MM.1S (cell line): ENCODE measurements at regions not wholly inside any gene's neighbourhood (a gene's known extent, or its start where the extent isn't known, plus 50 kb on each side); places are given as distances from the start of the nearest gene placed in this dataset.

Experiments used
- DNase-seq: peaks from one replicate; pipeline ENCODE4 v3.0.0-alpha.2; 2015
- H2AFZ ChIP-seq: fragments of 300-600 bp; sonication (generic); 2 replicates; pipeline ENCODE4 v1.6.0; 2016; ENCODE audit warnings: antibody characterized with exemption, low read length
- H3F3A ChIP-seq: fragments of 300-600 bp; sonication (generic); 2 replicates; pipeline ENCODE4 v1.6.1; 2016; ENCODE audit warnings: mild to moderate bottlenecking, antibody characterized with exemption, low read length, moderate library complexity, mixed read lengths; ENCODE audit not compliant: insufficient read depth
- H3K27ac ChIP-seq: fragments of 300-600 bp; sonication (generic); 2 replicates; pipeline ENCODE4 v1.5.1; 2016; ENCODE audit warnings: mild to moderate bottlenecking, low read length
- H3K27me3 ChIP-seq: fragments of 300-600 bp; sonication (generic); replicated peaks from 2 replicates; pipeline ENCODE4 v1.6.0; 2016; ENCODE audit warnings: low read length; ENCODE audit not compliant: insufficient read depth
- H3K36me3 ChIP-seq: fragments of 300-600 bp; sonication (generic); replicated peaks from 2 replicates; pipeline ENCODE4 v1.6.1; 2016; ENCODE audit warnings: mild to moderate bottlenecking, low read length, mixed read lengths; ENCODE audit not compliant: insufficient read depth
- H3K4me1 ChIP-seq: fragments of 300-600 bp; sonication (generic); 2 replicates; pipeline ENCODE4 v1.6.1; 2016; ENCODE audit warnings: low read length, mixed read lengths
- H3K4me2 ChIP-seq: fragments of 300-600 bp; sonication (generic); 2 replicates; pipeline ENCODE4 v1.6.0; 2016; ENCODE audit warnings: low read depth, low read length
- H3K4me3 ChIP-seq: fragments of 300-600 bp; sonication (generic); 2 replicates; pipeline ENCODE4 v1.5.1; 2016; ENCODE audit warnings: low read length, mixed read lengths
- H3K79me2 ChIP-seq: fragments of 300-600 bp; sonication (generic); 2 replicates; pipeline ENCODE4 v1.6.1; 2016; ENCODE audit warnings: mixed run types, low read length, mixed read lengths
- H3K9ac ChIP-seq: fragments of 300-600 bp; sonication (generic); 2 replicates; pipeline ENCODE4 v1.6.1; 2016; ENCODE audit warnings: low read length, mixed read lengths
- H3K9me2 ChIP-seq: fragments of 300-600 bp; sonication (generic); replicated peaks from 2 replicates; pipeline ENCODE4 v1.6.1; 2016; ENCODE audit warnings: mild to moderate bottlenecking, low read length, mixed read lengths; ENCODE audit not compliant: insufficient read depth
- H3K9me3 ChIP-seq: fragments of 300-600 bp; sonication (generic); replicated peaks from 2 replicates; pipeline ENCODE4 v1.6.1; 2016; ENCODE audit warnings: mild to moderate bottlenecking, low read length, mixed read lengths; ENCODE audit not compliant: insufficient read depth
- H4K20me1 ChIP-seq: fragments of 300-600 bp; sonication (generic); 2 replicates; pipeline ENCODE4 v1.6.1; 2016; ENCODE audit warnings: mild to moderate bottlenecking, low read length, moderate library complexity, mixed read lengths; ENCODE audit not compliant: insufficient read depth
- EZH2 ChIP-seq: fragments of 300-600 bp; sonication (generic); optimal IDR thresholded peaks from 2 replicates; pipeline ENCODE3; 2017; ENCODE audit warnings: low read depth, mild to moderate bottlenecking, antibody characterized with exemption, low read length, mixed read lengths
- EZH2phosphoT487 ChIP-seq: fragments of 300-600 bp; sonication (generic); IDR thresholded peaks from 2 replicates; pipeline ENCODE4 v1.6.1; 2018; ENCODE audit warnings: antibody characterized with exemption, low read length
- TF ChIP-seq, protein P1 (sequence below): fragments of 300-600 bp; sonication (generic); IDR thresholded peaks from 2 replicates; pipeline ENCODE4 v1.5.1; 2016; ENCODE audit warnings: antibody characterized with exemption, low read length, mixed read lengths

DNA sequence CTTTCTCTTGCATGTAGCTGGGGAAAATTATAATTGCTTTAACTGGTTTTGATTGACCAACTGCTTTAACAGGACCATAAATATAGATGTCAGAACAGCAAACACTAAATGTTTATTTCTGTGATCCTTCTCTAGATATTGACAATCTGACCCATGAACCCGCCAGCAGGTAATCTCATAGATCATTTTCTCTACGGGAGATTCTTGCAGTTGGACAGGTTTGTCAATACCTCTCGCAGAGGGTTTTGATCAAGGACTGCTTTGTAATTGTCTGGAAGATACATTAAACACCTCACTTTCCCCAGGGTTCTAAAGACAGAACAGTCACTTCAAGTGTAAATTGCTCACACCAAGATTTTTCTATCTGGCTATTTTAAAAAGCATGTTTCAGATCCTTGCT lies 235.8 kb upstream of the RHOBTB1 start:
- Histone ChIP-seq H3K36me3 (no peaks in the 10 kb centered on the region), H2AFZ (no peak overlapping the region), H3K9me2 (no peaks in the 10 kb centered on the region), H3K79me2 (no peaks in the 10 kb centered on the region), H3K4me3 (no peak overlapping the region), H3K4me2 (no peak overlapping the region), H3F3A (no peaks in the 10 kb centered on the region), H3K9me3 (no peaks in the 10 kb centered on the region), H3K9ac (no peak overlapping the region), H3K4me1 (no peaks in the 10 kb centered on the region), H4K20me1 (no peaks in the 10 kb centered on the region), H3K27ac (no peak overlapping the region), H3K27me3 (no peaks in the 10 kb centered on the region)
- DNase-seq = no peak
- TF ChIP-seq EZH2 = no peak
- TF ChIP-seq, protein P1, sequence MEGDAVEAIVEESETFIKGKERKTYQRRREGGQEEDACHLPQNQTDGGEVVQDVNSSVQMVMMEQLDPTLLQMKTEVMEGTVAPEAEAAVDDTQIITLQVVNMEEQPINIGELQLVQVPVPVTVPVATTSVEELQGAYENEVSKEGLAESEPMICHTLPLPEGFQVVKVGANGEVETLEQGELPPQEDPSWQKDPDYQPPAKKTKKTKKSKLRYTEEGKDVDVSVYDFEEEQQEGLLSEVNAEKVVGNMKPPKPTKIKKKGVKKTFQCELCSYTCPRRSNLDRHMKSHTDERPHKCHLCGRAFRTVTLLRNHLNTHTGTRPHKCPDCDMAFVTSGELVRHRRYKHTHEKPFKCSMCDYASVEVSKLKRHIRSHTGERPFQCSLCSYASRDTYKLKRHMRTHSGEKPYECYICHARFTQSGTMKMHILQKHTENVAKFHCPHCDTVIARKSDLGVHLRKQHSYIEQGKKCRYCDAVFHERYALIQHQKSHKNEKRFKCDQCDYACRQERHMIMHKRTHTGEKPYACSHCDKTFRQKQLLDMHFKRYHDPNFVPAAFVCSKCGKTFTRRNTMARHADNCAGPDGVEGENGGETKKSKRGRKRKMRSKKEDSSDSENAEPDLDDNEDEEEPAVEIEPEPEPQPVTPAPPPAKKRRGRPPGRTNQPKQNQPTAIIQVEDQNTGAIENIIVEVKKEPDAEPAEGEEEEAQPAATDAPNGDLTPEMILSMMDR = no peak
- no peak for TF ChIP-seq EZH2phosphoT487

DNA sequence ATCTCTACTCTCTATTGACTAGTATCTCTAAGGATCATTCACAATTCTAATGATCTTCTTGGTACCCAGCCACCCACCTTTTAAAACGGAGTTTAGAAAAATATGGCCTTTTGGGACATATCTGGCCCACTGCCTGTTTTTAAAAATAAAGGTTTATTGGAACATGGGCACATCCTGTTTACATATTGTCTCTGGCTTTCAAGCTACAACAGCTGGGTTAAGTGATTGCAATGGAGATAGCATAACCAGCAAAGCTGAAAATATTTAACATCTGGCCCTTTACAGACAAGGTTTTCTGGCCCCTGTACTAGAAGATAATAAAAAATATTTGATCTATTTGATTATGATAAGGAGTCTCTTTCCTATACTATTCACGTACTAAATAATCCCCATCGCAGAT lies 232.4 kb upstream of the RHOBTB1 start:
- Histone ChIP-seq H3K27me3 (no peaks in the 10 kb centered on the region), H4K20me1 (no peaks in the 10 kb centered on the region), H3K9me3 (no peaks in the 10 kb centered on the region), H3K4me1 (no peaks in the 10 kb centered on the region), H2AFZ (no peak overlapping the region), H3K36me3 (no peaks in the 10 kb centered on the region), H3K9me2 (no peaks in the 10 kb centered on the region), H3K9ac (no peak overlapping the region), H3K4me3 (no peak overlapping the region), H3F3A (no peaks in the 10 kb centered on the region), H3K79me2 (no peaks in the 10 kb centered on the region), H3K4me2 (no peak overlapping the region), H3K27ac (no peak overlapping the region)
- DNase-seq = no peak
- TF ChIP-seq EZH2phosphoT487 = no peak
- TF ChIP-seq, protein P1 = no peak
- TF ChIP-seq EZH2 = no peak

DNA sequence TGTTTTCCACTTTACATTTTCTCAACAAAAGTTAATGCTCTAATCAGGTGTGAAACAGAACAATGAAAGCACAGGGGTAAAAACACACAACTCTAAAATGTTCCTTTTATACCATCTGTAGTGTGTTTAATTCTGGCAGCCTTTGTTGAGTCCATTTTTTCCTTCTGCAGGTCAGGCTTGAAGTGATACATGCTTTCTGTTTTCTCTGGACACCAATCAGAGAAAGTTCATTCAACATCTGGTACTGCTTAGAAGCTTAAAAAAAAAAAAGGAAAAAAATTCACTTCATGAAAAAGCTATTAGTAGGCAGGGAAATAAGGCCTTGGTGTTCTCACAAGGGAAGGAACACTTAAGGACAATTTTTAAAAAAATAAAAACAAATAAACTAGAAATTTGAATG lies 231.3 kb upstream of the RHOBTB1 start:
- no peak for DNase-seq
- Histone ChIP-seq H3K4me1 (no peaks in the 10 kb centered on the region), H3K79me2 (no peaks in the 10 kb centered on the region), H3K4me2 (no peak overlapping the region), H3K27me3 (no peaks in the 10 kb centered on the region), H3K9me2 (no peaks in the 10 kb centered on the region), H3K9me3 (no peaks in the 10 kb centered on the region), H3K27ac (no peak overlapping the region), H4K20me1 (no peaks in the 10 kb centered on the region), H3K36me3 (no peaks in the 10 kb centered on the region), H3K9ac (no peak overlapping the region), H2AFZ (no peak overlapping the region), H3K4me3 (no peak overlapping the region), H3F3A (no peaks in the 10 kb centered on the region)
- TF ChIP-seq, protein P1 = no peak
- TF ChIP-seq EZH2phosphoT487 = no peak
- TF ChIP-seq EZH2 = no peak
